Kidney epithelial cell (primary cell): ENCODE measurements at regions not wholly inside any gene's neighbourhood (a gene's known extent, or its start where the extent isn't known, plus 50 kb on each side); places are given as distances from the start of the nearest gene placed in this dataset.

ENCODE experiments used
- DNase-seq: peaks from one replicate; pipeline ENCODE4 v3.0.0-alpha.2; 2010; ENCODE audit warnings: low read depth
- H3K27me3 ChIP-seq: 2 replicates; pipeline ENCODE4 v1.6.0; 2011; ENCODE audit warnings: low read length; ENCODE audit not compliant: control insufficient read depth, insufficient read depth
- H3K36me3 ChIP-seq: 2 replicates; pipeline ENCODE4 v1.5.1; 2011; ENCODE audit warnings: low read length; ENCODE audit not compliant: control insufficient read depth, insufficient read depth
- H3K4me3 ChIP-seq: 2 replicates; pipeline ENCODE4 v1.5.1; 2011; ENCODE audit warnings: low read depth, mild to moderate bottlenecking, control low read depth, low read length
- CTCF ChIP-seq: IDR thresholded peaks from 2 replicates; pipeline ENCODE4 v1.5.1; 2011; ENCODE audit warnings: mild to moderate bottlenecking, moderate library complexity, low read length, control low read depth, inconsistent platforms; ENCODE audit not compliant: insufficient read depth, poor library complexity, severe bottlenecking

- Histone ChIP-seq H3K36me3 (no peaks in the 10 kb centered on the region), H3K27me3 (no peaks in the 10 kb centered on the region), H3K4me3 (no peak overlapping the region)
- no peak for DNase-seq
- TF ChIP-seq CTCF, result no peak
Measured at GRCh38 chr13:90187478-90188350, 1159.8 kb upstream of the MIR17HG start.

DNA sequence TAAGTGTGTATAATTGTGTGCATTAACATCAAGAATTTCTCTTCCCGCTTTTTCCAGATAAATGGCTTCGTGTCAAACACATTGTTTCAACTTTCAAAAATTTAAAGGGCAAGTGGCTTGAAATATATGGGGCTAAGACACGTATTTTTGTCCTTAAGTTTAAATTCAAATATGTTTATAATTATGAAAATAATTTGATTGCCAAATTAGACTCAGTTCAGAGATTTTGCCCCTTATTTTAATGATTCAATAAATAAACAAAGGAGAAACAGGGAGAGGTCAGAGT, 1159.2 kb upstream of the MIR17HG start:
- DNase-seq, result no peak
- H3K36me3 ChIP-seq, result no peaks in the 10 kb centered on the region
- no peaks in the 10 kb centered on the region for H3K27me3 ChIP-seq
- H3K4me3 ChIP-seq, result no peak overlapping the region
- TF ChIP-seq CTCF, result no peak

DNA sequence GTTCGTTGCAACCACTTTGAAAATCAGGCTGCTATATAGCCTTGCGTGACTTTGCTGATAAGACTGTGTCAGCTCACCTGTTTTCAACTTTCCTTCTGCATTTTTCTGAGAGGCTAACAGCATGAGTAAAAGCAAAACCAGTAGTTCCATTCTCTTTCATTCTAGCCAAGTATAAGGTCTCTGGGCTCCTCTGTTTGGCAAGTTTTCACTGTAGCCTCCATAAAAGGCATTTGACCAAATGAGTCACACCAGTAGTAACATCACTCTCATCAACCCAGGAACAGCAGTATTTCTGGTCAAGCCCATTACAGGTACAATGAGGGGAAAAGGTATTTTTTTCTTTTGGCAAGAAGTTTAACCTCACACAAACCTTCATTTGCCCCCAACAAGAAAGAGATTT, 1149.8 kb upstream of the MIR17HG start:
- Histone ChIP-seq H3K4me3 (no peak overlapping the region), H3K36me3 (no peaks in the 10 kb centered on the region), H3K27me3 (no peaks in the 10 kb centered on the region)
- TF ChIP-seq CTCF, result no peak
- DNase-seq, result no peak

- DNase-seq, result no peak
- Histone ChIP-seq H3K27me3 (no peaks in the 10 kb centered on the region), H3K4me3 (no peak overlapping the region), H3K36me3 (no peaks in the 10 kb centered on the region)
- no peak for TF ChIP-seq CTCF
Measured at GRCh38 chr13:90201202-90201601, 1146.3 kb upstream of the MIR17HG start.

- no peaks in the 10 kb centered on the region for H3K36me3 ChIP-seq
Measured at GRCh38 chr13:90201676-90202460, 1145.6 kb upstream of the MIR17HG start.

More at GRCh38 chr13:90201676-90202460, 1145.6 kb upstream of the MIR17HG start:
- no peak overlapping the region for H3K4me3 ChIP-seq
- H3K27me3 ChIP-seq, result no peaks in the 10 kb centered on the region
- DNase-seq, result no peak
- no peak for TF ChIP-seq CTCF
